LNCAP (cell line): ENCODE measurements at regions not wholly inside any gene's neighbourhood (a gene's known extent, or its start where the extent isn't known, plus 50 kb on each side); places are given as distances from the start of the nearest gene placed in this dataset.

Source experiments
- TF ChIP-seq, protein P1 (sequence below): fragments of 450-650 bp; IDR thresholded peaks from 2 replicates; pipeline ENCODE4 v1.5.1; 2017; ENCODE audit warnings: mild to moderate bottlenecking

DNA sequence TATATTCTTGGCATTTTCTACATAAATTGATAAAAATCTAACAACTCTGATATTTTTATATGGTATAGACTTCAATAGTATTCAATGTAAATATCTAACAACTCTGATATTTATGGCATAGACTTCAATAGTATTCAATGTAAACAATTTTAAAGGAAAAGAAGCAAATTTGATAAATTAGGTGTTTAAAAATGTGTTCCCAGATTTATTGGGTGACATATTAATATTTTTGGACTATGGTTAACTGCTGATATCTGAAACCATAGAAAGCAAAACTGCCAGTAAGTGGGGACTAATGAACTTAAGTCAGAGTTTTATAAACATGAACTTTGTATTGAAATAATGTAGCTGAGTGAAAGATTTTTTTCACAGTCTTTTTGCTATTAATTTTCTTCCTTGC is 1576.0 kb upstream of the DDX18 start:
- TF ChIP-seq, protein P1, sequence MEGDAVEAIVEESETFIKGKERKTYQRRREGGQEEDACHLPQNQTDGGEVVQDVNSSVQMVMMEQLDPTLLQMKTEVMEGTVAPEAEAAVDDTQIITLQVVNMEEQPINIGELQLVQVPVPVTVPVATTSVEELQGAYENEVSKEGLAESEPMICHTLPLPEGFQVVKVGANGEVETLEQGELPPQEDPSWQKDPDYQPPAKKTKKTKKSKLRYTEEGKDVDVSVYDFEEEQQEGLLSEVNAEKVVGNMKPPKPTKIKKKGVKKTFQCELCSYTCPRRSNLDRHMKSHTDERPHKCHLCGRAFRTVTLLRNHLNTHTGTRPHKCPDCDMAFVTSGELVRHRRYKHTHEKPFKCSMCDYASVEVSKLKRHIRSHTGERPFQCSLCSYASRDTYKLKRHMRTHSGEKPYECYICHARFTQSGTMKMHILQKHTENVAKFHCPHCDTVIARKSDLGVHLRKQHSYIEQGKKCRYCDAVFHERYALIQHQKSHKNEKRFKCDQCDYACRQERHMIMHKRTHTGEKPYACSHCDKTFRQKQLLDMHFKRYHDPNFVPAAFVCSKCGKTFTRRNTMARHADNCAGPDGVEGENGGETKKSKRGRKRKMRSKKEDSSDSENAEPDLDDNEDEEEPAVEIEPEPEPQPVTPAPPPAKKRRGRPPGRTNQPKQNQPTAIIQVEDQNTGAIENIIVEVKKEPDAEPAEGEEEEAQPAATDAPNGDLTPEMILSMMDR: no peak

DNA sequence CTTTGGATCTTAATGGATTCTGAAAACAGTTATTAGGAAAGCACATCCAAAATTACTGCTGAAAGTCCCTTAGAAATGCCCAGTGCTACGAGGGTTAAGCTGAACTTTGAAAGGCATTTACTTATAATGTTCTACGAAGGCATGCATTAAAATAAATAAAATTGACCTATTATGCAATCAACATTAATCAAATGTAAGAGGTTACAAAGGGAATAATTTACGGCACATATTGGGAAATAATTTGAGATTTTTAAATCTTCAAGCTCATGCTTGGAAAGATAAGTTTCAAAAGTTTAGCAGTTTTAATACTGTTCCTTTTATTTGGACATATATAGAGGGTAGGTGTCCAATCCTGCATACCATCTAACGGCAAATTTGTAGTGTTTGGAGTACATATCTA is 1564.1 kb upstream of the DDX18 start:
- TF ChIP-seq, protein P1: no peak

DNA sequence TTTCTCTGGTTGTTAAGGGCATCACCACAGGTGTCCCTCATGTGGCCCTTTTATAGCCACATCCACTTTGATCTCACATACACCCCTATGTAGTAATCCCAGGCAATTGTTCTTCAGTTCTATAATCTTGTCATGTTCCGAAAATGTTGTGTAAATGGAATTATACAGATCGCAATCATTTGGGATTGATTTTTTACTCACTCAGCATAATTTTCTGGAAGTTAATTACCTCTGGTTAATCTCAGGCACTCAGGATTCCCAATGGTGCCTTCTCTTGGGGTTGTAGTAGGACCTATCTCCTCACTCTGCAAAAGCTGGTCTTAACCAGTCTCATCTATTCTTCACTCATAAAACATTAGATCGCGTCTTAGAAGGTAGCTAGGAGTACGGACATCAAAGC is 1549.6 kb upstream of the DDX18 start:
- TF ChIP-seq, protein P1: no peak

DNA sequence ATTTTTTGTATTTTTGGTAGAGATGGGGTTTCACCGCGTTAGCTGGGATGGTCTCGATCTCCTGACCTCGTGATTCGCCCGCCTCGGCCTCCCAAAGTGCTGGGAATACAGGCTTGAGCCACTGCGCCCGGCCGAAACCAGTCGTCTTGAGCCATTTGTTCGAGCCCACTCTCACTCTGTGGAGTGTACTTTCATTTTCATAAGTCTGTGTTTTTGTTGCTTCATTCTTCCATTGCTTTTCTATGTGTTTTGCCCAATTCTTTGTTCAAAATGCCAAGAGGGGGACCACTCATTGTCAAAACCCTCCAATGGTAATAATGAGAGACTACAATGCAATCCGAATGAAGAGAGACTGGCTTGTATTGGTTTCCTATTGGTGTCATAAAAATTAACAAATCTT is 1545.5 kb upstream of the DDX18 start:
- TF ChIP-seq, protein P1: no peak

DNA sequence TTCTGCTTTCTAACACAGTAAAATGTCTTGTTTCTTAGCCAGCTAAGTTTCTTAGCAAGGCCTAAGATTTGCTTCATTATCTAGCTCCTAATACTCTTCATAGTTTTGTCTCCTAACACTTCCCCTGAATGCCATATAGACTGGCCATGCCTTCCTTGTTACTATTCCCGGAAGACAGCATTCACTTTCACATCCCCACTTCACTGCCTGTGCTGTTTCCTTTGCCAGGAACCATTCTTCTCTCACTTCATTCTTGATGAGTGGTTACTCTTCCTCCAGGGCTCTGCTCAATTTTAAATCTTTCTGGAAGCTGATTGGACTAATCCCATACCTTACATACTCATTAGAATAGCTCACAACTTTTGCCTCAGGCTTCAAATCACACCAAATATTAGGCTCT is 1510.2 kb upstream of the DDX18 start:
- TF ChIP-seq, protein P1: no peak

DNA sequence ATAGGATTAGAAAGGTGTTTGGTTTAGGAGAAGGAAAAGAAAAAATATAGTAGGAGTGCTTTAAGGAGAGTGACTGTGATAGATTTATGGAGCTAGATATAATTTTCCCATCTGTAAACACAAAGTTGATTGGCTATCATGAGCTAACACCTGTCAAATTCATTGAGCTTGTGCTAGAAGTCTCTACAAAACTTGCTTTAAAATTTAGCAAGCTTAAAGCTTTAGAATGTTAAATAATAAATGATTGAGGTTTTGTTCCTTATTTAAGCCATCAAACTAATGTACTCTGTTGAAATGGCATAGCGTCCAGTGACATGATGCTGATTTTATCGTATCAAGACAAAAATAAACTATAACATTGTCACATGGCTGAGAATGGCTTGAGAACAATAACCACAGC is 1497.4 kb upstream of the DDX18 start:
- TF ChIP-seq, protein P1: no peak

DNA sequence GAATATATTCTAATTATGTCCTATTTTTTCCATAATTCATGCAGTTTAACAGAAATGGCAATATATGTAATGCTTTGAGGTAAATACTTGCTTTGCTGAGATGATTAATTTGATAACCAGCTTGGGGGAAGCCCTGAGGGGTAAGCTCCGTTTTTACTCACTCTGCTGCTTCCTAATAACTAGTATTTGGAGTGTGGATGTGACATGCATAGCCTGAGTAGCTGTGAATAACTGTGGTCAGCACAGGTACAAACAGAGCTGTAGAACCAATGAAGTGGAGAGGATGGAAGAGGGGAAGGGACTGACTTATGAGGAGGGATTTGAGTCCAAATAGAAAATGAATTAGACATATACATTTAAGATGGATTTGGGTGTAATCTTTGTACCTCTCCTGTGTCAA is 1495.5 kb upstream of the DDX18 start:
- TF ChIP-seq, protein P1: no peak

DNA sequence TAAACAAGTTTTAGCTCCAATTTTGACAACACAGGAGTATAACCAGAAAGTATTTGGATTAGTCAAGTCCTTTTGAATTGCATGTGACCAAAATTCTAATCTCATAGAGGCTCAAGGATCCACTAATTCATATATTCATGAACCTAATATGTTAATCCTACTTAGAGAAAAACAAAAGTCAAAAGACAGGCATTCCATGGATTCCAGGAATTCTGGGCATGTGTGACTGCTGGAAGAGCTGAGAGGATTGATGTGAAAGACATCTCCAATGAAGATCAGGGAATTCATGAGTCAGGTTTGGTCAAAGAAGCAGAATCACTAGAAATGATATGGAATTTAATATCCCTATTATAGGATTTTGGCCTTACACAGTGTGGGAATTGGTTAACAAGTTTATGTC is 1494.6 kb upstream of the DDX18 start:
- TF ChIP-seq, protein P1: no peak
